Fibroblast of lung (primary cell): ENCODE measurements at regions not wholly inside any gene's neighbourhood (a gene's known extent, or its start where the extent isn't known, plus 50 kb on each side); places are given as distances from the start of the nearest gene placed in this dataset.
A peak's percentile ranks its signal among the peaks of the same experiment; 100 is the strongest.

Source experiments
- DNase-seq, 2 donors: peaks; one replicate each; pipeline versions ENCODE4 v3.0.0 to v3.0.0-alpha.2; 2010; ENCODE audit warnings: low read depth in 2 of 2
- H2AFZ ChIP-seq: 2 replicates; pipeline ENCODE4 v1.5.1; 2012; ENCODE audit warnings: low read length, control low read depth, inconsistent platforms
- H3K27ac ChIP-seq: 2 replicates; pipeline ENCODE4 v1.5.1; 2011; ENCODE audit warnings: low read length, control low read depth; ENCODE audit not compliant: insufficient read depth
- H3K27me3 ChIP-seq: 2 replicates; pipeline ENCODE4 v1.5.1; 2011; ENCODE audit warnings: mild to moderate bottlenecking, low read length; ENCODE audit not compliant: control insufficient read depth, insufficient read depth
- H3K36me3 ChIP-seq: 2 replicates; pipeline ENCODE4 v1.5.1; 2011; ENCODE audit warnings: low read length; ENCODE audit not compliant: control insufficient read depth, insufficient read depth
- H3K4me1 ChIP-seq: 2 replicates; pipeline ENCODE4 v1.5.1; 2011; ENCODE audit warnings: low read length; ENCODE audit not compliant: control insufficient read depth, insufficient read depth; ENCODE audit errors: extremely low read depth
- H3K4me2 ChIP-seq: 2 replicates; pipeline ENCODE4 v1.5.1; 2011; ENCODE audit warnings: low read length, control low read depth; ENCODE audit not compliant: insufficient read depth; ENCODE audit errors: extremely low read depth
- H3K4me3 ChIP-seq, 4 experiments: fragments of 200-600 bp in 1 of 4; sonication (generic) in 1 of 4; replicated peaks in 1 of 4; 2 replicates each; pipeline ENCODE4 v1.5.1; 2011 to 2016; ENCODE audit warnings: low read length in 4 of 4, low read depth in 3 of 4, mild to moderate bottlenecking in 3 of 4, control low read depth in 2 of 4, inconsistent platforms in 1 of 4, mixed read lengths in 1 of 4; ENCODE audit not compliant: insufficient read depth in 1 of 4; ENCODE audit errors: control extremely low read depth in 1 of 4
- H3K79me2 ChIP-seq: 2 replicates; pipeline ENCODE4 v1.5.1; 2012; ENCODE audit warnings: mild to moderate bottlenecking, low read length, inconsistent platforms; ENCODE audit not compliant: control insufficient read depth, insufficient read depth
- H3K9ac ChIP-seq: 2 replicates; pipeline ENCODE4 v1.5.1; 2011; ENCODE audit warnings: mild to moderate bottlenecking, low read length, control low read depth; ENCODE audit not compliant: insufficient read depth
- H3K9me3 ChIP-seq: 2 replicates; pipeline ENCODE4 v1.5.1; 2012; ENCODE audit warnings: low read depth, low read length; ENCODE audit not compliant: control insufficient read depth, insufficient read depth
- H4K20me1 ChIP-seq: 2 replicates; pipeline ENCODE4 v1.5.1; 2011; ENCODE audit warnings: low read length; ENCODE audit not compliant: control insufficient read depth, insufficient read depth; ENCODE audit errors: extremely low read depth
- CTCF ChIP-seq, 2 donors: IDR thresholded peaks in 1 of 2; conservative IDR thresholded peaks in 1 of 2; 1 replicate in 1 of 2; 2 replicates in 1 of 2; pipeline ENCODE4 v1.5.1; 2011 to 2012; ENCODE audit warnings: low read length in 2 of 2, control low read depth in 1 of 2, inconsistent platforms in 1 of 2, low read depth in 1 of 2, mild to moderate bottlenecking in 1 of 2
- EZH2 ChIP-seq: IDR thresholded peaks from 2 replicates; pipeline ENCODE4 v1.5.1; 2012; ENCODE audit warnings: low read length, control low read depth, mild to moderate bottlenecking; ENCODE audit errors: missing control alignments

GRCh38 chr3:187966636-187967406, 187.1 kb upstream of the LPP start:
- H3K36me3 ChIP-seq = no peaks in the 10 kb centered on the region
- H3K27me3 ChIP-seq = no peaks in the 10 kb centered on the region
- no peaks in the 10 kb centered on the region for H3K79me2 ChIP-seq
- no peak overlapping the region for H3K4me3 ChIP-seq
- no peaks in the 10 kb centered on the region for H3K9me3 ChIP-seq
- no peaks in the 10 kb centered on the region for H4K20me1 ChIP-seq
- no peak overlapping the region for H3K27ac ChIP-seq
- no peak overlapping the region for H2AFZ ChIP-seq
- peaks cover 4% of the 10 kb centered on the region for H3K4me1 ChIP-seq
- no peak overlapping the region for H3K4me2 ChIP-seq
- TF ChIP-seq EZH2 (no peak), CTCF (conservative IDR thresholded peaks at IDR 0.05 in 1 of 2, IDR thresholded peaks at IDR 0.05 in 1 of 2; ENCODE audit: low read depth in 1 of 2, low read length in 2 of 2) (no peak)
- no peak for DNase-seq
- H3K9ac ChIP-seq = no peak overlapping the region

GRCh38 chr3:187967993-187968392, 186.0 kb upstream of the LPP start:
- Histone ChIP-seq H3K36me3 (no peaks in the 10 kb centered on the region), H3K27me3 (no peaks in the 10 kb centered on the region), H3K4me1 (peaks cover 5% of the 10 kb centered on the region), H3K9ac (no peak overlapping the region), H4K20me1 (no peaks in the 10 kb centered on the region), H3K9me3 (no peaks in the 10 kb centered on the region), H3K4me3 (no peak overlapping the region), H3K27ac (no peak overlapping the region), H3K79me2 (no peaks in the 10 kb centered on the region), H2AFZ (no peak overlapping the region), H3K4me2 (no peak overlapping the region)
- TF ChIP-seq CTCF (conservative IDR thresholded peaks at IDR 0.05 in 1 of 2, IDR thresholded peaks at IDR 0.05 in 1 of 2; ENCODE audit: low read depth in 1 of 2, low read length in 2 of 2) (no peak), EZH2 (no peak)
- peak in 1 of 2 donors; percentile 28 for DNase-seq

GRCh38 chr3:187968883-187969580, 184.9 kb upstream of the LPP start:
- Histone ChIP-seq H3K36me3 (no peaks in the 10 kb centered on the region), H3K27me3 (no peaks in the 10 kb centered on the region), H3K4me3 (no peak overlapping the region), H2AFZ (no peak overlapping the region), H3K79me2 (no peaks in the 10 kb centered on the region), H3K27ac (no peak overlapping the region), H3K9me3 (no peaks in the 10 kb centered on the region), H4K20me1 (no peaks in the 10 kb centered on the region), H3K4me1 (peaks cover 5% of the 10 kb centered on the region), H3K9ac (no peak overlapping the region), H3K4me2 (no peak overlapping the region)
- TF ChIP-seq EZH2 (no peak), CTCF (conservative IDR thresholded peaks at IDR 0.05 in 1 of 2, IDR thresholded peaks at IDR 0.05 in 1 of 2; ENCODE audit: low read depth in 1 of 2, low read length in 2 of 2) (no peak)
- peak; percentile 59 to 85 for DNase-seq
